ENCODE measurements at regions not wholly inside any gene's neighbourhood (a gene's known extent, or its start where the extent isn't known, plus 50 kb on each side); places are given as distances from the start of the nearest gene placed in this dataset.

GRCh38 chr9:22739712-22740111 lies 293.1 kb downstream of the DMRTA1 start:
- H3K36me3 Mint-ChIP-seq = no peaks in the 10 kb centered on the region
- Histone ChIP-seq H3K9me3 (ENCODE audit: control insufficient read depth, insufficient read depth, low read length) (no peaks in the 10 kb centered on the region), H3K36me3 (ENCODE audit: control insufficient read depth, insufficient read depth, low read length) (no peaks in the 10 kb centered on the region), H3K4me1 (ENCODE audit: control insufficient read depth, insufficient read depth, low read length) (no peaks in the 10 kb centered on the region), H3K27ac (ENCODE audit: low read length) (no peak overlapping the region), H3K4me3 (ENCODE audit: low read length) (no peak overlapping the region), H3K27me3 (ENCODE audit: control insufficient read depth, insufficient read depth, low read length) (no peaks in the 10 kb centered on the region)
- 78% methylated on average over 1 of the region's 1 CpG for WGBS (ENCODE audit: insufficient coverage)
- TF ChIP-seq, protein P1, sequence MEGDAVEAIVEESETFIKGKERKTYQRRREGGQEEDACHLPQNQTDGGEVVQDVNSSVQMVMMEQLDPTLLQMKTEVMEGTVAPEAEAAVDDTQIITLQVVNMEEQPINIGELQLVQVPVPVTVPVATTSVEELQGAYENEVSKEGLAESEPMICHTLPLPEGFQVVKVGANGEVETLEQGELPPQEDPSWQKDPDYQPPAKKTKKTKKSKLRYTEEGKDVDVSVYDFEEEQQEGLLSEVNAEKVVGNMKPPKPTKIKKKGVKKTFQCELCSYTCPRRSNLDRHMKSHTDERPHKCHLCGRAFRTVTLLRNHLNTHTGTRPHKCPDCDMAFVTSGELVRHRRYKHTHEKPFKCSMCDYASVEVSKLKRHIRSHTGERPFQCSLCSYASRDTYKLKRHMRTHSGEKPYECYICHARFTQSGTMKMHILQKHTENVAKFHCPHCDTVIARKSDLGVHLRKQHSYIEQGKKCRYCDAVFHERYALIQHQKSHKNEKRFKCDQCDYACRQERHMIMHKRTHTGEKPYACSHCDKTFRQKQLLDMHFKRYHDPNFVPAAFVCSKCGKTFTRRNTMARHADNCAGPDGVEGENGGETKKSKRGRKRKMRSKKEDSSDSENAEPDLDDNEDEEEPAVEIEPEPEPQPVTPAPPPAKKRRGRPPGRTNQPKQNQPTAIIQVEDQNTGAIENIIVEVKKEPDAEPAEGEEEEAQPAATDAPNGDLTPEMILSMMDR (IDR thresholded peaks at IDR 0.05) = no peak
- DNase-seq (no peak), ATAC-seq (no peak)
- H3K4me3 Mint-ChIP-seq = no peak overlapping the region
- no peaks in the 10 kb centered on the region for H3K4me1 Mint-ChIP-seq
- no peaks in the 10 kb centered on the region for H3K27me3 Mint-ChIP-seq (ENCODE audit: low read depth in 2 of 2)
- intact Hi-C loops (cut with micrococcal nuclease) = no loop called here
- H3K27ac Mint-ChIP-seq = no peak overlapping the region
- H3K9me3 Mint-ChIP-seq = peaks cover 8 to 24% of the 10 kb centered on the region in 2 donors

GRCh38 chr9:22740781-22741180 lies 294.2 kb downstream of the DMRTA1 start:
- intact Hi-C loops (cut with micrococcal nuclease) = no loop called here
- no peak overlapping the region for H3K4me3 Mint-ChIP-seq
- Histone ChIP-seq H3K36me3 (ENCODE audit: control insufficient read depth, insufficient read depth, low read length) (no peaks in the 10 kb centered on the region), H3K27me3 (ENCODE audit: control insufficient read depth, insufficient read depth, low read length) (no peaks in the 10 kb centered on the region), H3K4me1 (ENCODE audit: control insufficient read depth, insufficient read depth, low read length) (no peaks in the 10 kb centered on the region), H3K27ac (ENCODE audit: low read length) (no peak overlapping the region), H3K4me3 (ENCODE audit: low read length) (no peak overlapping the region), H3K9me3 (ENCODE audit: control insufficient read depth, insufficient read depth, low read length) (no peaks in the 10 kb centered on the region)
- no CpG with 5 or more reads among the region's 1 CpG for WGBS (ENCODE audit: insufficient coverage)
- H3K27me3 Mint-ChIP-seq (ENCODE audit: low read depth in 2 of 2) = no peaks in the 10 kb centered on the region
- DNase-seq (no peak), ATAC-seq (no peak)
- H3K9me3 Mint-ChIP-seq = peaks cover 8 to 24% of the 10 kb centered on the region in 2 donors
- H3K36me3 Mint-ChIP-seq = no peaks in the 10 kb centered on the region
- no peaks in the 10 kb centered on the region for H3K4me1 Mint-ChIP-seq
- H3K27ac Mint-ChIP-seq = no peak overlapping the region
- TF ChIP-seq, protein P1 (IDR thresholded peaks at IDR 0.05) = no peak

DNA sequence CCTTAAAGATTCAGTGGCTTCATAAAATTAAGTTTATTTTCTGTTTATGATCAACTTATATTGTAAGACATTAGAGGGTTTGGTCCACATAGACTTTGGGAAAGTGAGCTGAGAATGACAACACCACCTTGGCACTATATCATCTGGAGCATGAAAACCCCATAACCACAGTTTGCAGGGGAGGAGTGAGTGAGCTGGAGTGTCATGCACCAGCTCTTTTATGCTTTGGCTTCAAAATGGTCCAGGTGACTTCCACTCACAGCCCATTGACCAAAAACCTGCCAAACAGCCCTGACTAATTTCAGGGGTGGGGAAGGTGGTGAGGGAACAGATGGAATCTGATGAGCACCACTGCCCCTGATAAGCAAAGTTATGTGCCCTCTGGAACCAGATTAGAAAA lies 295.8 kb downstream of the DMRTA1 start:
- DNase-seq (no peak), ATAC-seq (no peak)
- Histone ChIP-seq H3K9me3 (ENCODE audit: control insufficient read depth, insufficient read depth, low read length) (no peaks in the 10 kb centered on the region), H3K27ac (ENCODE audit: low read length) (no peak overlapping the region), H3K36me3 (ENCODE audit: control insufficient read depth, insufficient read depth, low read length) (no peaks in the 10 kb centered on the region), H3K4me3 (ENCODE audit: low read length) (no peak overlapping the region), H3K27me3 (ENCODE audit: control insufficient read depth, insufficient read depth, low read length) (no peaks in the 10 kb centered on the region), H3K4me1 (ENCODE audit: control insufficient read depth, insufficient read depth, low read length) (no peaks in the 10 kb centered on the region)
- Mint-ChIP-seq H3K4me1 (no peaks in the 10 kb centered on the region), H3K4me3 (no peak overlapping the region), H3K27me3 (ENCODE audit: low read depth in 2 of 2) (no peaks in the 10 kb centered on the region), H3K9me3 (peaks cover 10 to 20% of the 10 kb centered on the region in 2 donors), H3K36me3 (no peaks in the 10 kb centered on the region), H3K27ac (no peak overlapping the region)
- intact Hi-C loops (cut with micrococcal nuclease) = no loop called here
- TF ChIP-seq, protein P1 (IDR thresholded peaks at IDR 0.05) = no peak

DNA sequence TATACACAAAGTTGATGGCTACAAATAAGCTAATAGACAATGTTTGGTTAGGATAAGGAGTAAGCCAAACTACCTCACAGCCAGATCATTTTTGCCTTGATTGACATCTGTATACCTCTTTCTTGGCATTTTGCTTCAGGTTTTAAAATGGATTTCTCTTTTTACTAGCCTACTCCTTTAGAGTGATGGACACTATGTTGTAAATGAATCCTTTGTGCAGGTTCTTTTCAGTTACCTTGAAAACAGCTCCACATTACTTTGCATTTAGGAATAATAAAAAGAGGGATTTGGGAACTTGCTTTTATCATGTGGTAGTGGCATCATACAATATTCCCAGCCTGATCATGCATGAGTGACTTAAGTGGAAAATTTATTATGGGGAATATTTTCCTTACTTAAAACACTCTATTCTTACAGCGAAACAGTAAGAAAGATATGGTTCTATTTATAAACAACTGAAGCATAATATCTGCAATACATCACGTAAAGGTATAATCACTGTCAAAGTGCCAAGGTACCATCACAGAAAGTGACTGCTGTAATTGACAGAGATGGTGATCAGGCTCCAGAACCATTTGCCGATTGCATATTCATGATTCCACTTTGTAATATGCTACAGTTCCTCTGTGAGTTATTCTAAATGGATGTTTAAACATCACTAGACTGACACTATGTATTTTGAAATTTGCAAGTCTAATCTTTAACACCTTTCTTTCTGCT lies 327.0 kb downstream of the DMRTA1 start:
- Mint-ChIP-seq H3K27ac (no peak overlapping the region), H3K36me3 (peaks cover 10% of the 10 kb centered on the region), H3K9me3 (peaks cover 16 to 20% of the 10 kb centered on the region in 2 donors), H3K4me1 (no peaks in the 10 kb centered on the region), H3K27me3 (ENCODE audit: low read depth in 2 of 2) (no peaks in the 10 kb centered on the region), H3K4me3 (no peak overlapping the region)
- 94% methylated on average over 2 of the region's 3 CpGs for WGBS (ENCODE audit: insufficient coverage)
- no peaks in the 10 kb centered on the region for H3K36me3 ChIP-seq (ENCODE audit: control insufficient read depth, insufficient read depth, low read length)
- no peaks in the 10 kb centered on the region for H3K4me1 ChIP-seq (ENCODE audit: control insufficient read depth, insufficient read depth, low read length)
- H3K4me3 ChIP-seq (ENCODE audit: low read length) = no peak overlapping the region
- peaks cover 2% of the 10 kb centered on the region for H3K9me3 ChIP-seq (ENCODE audit: control insufficient read depth, insufficient read depth, low read length)
- intact Hi-C loops (cut with micrococcal nuclease) = no loop called here
- H3K27me3 ChIP-seq (ENCODE audit: control insufficient read depth, insufficient read depth, low read length) = no peaks in the 10 kb centered on the region
- no peak overlapping the region for H3K27ac ChIP-seq (ENCODE audit: low read length)
- ATAC-seq (no peak), DNase-seq (no peak)
- TF ChIP-seq, protein P1 (IDR thresholded peaks at IDR 0.05) = no peak
